Activated CD4-positive, alpha-beta T cell treated with anti-CD3 and anti-CD28 coated beads, Interleukin-2, amount 50 U/mL, for 16 hours (primary cell): ENCODE measurements at regions not wholly inside any gene's neighbourhood (a gene's known extent, or its start where the extent isn't known, plus 50 kb on each side); places are given as distances from the start of the nearest gene placed in this dataset.

Source experiments
- DNase-seq: peaks from one replicate; pipeline ENCODE4 v3.0.0-alpha.2; 2020

DNA sequence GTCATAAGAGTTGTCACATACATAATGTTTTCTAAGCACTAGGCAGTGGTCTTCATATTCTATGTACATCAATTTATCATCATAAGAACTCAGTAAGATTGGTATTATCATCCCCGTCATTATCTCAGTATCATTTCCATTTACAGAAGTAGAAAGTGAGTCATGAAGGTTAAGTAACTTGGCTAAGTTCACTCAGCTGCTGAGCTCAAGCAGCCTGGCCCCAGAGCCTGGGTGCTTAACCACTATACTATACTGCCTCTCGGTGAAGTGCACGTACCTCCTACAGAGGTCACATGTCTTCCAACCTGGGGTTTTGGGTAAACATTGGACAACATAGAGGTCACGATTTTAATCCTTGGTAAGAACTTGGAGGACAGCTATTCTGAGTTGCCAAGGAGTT lies 161.5 kb upstream of the GATB start:
- DNase-seq: no peak

DNA sequence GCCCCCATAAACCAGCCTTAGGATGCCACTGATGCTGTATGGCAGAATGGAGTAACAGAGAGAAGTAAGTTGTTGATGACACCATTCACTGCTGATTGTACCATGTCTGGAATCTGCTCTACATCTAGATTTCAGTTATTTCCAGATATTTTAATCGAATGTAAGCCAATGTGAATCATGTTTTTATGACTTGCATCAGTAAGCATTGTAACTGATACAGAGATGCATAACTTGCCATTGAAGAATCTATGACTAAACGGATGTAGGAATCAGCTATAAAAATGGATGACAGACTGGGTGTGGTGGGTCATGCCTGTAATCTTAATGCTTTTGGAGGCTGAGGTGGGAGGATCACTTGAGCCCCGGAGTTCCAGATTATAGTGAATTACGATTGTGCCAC lies 161.0 kb upstream of the GATB start:
- DNase-seq: no peak

DNA sequence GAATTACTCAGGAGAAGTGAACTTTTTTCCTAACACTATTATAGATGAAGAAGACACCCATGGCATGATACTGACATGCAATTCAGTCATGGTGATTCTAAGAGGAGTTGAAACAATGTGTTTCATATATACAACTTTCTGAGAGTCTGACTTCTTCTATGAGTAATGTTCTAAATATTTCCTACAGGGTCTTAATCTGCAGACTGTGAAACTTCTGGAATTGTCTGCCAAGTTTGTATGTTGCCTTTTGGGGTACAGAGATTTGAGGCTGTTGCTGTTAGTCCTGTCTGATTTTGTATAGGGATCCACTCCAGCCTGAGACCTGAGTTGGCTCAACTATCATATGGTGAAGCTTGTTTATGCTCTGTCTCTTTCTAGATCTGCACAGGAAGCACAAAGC lies 160.6 kb upstream of the GATB start:
- DNase-seq: no peak

DNA sequence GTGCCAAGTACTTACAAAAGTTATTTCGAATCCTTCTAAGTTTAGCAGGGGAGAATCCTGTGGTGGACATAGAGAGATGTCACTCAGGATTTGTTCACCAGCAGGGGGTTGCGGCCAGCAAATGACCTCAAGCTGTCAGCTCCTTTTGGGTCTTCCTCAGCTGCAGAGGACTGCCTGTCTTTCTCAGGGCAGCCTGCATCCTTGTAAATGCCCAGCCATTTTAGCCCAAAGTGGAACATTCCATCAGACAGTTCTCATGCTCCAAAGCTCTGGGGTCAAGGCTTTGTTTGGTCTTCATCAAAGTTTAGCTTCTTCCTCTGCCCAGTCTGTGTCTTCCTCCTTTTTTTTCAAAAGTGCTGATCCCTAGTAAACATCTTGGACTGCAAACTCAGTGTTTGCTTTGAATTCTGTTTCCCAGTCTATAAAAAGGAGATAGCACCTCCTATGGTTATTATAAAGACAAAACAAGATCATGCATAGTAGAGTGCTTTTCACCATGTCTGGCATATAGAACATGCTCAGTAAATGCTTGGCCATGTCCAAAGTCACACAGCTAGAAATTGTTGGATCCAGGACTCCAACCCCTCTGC lies 156.4 kb upstream of the GATB start:
- no peak for DNase-seq

DNA sequence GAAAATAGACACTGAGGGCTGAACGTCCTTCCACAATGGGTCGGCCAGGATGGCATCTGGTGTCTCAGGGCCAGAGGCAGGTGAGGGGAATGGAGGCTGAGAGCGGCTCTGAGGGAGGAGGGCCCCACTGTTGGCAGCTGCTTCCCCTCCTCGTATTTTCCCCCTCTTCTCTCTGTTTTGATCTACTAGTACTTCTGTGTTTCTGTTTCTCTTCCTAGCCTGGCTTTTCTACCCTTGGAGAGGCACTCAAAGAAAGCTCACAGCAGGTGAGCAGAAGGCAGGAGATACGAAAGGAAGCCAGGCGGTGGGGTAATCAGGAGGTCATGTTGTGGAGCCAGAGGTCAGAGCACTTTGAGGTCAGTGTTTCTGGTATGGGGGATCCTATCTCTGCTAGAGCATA lies 151.8 kb upstream of the GATB start:
- no peak for DNase-seq

DNA sequence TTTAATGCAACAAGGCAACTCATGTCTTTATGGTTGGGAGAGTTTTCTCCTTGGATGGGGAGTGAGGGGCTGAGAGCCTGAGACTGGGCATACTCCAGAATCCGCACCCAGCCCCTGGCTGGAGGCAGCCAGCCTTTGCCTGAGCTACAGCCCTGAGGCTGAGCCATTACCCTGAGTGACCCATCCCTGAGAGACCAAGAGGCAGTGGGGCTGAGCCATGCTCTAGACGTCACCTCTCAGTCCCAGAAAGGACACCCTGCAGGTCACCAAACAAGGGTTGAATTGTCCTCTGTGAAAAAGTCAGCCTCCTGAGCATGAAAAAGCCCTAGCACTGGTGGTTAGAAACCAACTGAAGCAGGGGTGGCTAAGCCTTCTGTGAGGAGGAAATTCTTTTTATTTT lies 151.2 kb upstream of the GATB start:
- no peak for DNase-seq

DNA sequence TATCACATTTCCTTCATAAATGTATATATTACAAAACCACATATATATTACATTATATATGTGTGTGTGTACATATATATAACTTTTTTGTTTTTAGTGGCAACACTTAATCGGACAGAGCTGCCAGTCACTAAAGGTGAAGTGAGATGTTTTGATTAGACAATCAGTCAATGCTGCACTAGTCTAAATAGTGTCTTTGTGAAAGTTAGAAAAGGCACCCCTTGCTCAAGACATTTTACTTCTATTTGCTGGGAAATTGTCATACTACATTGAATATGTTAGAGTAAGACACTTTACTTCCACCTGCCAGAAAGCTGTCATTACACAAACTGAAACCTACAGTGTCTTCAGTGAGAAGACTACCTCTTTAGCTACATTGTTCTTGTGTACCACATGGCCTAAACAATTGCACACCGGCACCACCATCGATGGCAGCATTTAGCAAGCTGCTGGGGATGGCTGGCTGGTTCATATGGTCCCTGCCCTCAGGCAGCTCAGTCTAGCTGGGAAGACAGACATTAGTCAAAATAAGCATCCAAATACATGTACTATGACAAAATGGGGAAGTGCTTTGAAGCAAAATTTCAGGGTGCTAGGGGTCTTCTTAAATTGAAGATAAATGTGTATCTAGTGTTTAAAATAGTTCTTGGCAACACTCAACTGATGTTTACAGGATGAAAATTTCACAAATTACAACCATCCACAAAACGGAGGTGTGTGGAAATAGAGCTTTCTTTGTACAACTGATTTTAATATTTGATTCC lies 148.1 kb upstream of the GATB start:
- DNase-seq: no peak

DNA sequence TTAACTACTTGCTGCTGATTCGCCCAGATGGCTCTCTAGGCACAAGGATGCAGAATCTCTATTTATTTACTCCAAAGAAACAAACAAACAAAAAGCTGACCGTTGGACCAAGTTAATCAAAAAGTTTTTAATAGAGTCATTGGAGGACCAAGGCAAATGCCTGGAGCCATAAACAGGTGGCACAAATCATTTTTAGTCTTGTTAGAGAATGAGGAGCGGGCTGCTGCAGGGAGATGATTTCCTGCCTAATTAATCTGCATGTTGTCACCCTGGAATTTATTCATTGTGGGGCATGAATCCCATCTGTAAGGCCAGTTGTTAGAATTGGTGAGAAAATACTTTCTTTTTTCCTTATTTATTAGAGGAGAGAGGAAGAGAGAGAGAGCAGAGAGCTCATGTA lies 147.4 kb upstream of the GATB start:
- no peak for DNase-seq

DNA sequence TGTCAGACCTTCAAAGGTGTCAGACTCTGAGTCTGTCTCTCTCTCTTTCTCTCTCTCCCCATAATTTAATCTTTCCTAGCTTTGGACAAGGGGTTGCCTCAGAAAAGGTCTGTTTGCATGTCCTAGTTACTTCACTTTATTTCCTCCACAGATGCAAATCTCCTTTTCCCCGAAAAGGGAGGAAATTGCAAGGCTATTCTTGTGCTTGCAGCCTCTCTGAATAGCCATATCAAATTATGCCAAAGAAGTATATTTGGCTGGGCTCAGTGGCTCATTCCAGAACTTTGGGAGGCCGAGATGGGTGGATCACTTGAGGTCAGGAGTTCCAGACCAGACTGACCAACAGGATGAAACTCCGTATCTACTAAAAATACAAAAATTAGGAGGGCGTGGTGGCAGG lies 145.6 kb upstream of the GATB start:
- DNase-seq: no peak

DNA sequence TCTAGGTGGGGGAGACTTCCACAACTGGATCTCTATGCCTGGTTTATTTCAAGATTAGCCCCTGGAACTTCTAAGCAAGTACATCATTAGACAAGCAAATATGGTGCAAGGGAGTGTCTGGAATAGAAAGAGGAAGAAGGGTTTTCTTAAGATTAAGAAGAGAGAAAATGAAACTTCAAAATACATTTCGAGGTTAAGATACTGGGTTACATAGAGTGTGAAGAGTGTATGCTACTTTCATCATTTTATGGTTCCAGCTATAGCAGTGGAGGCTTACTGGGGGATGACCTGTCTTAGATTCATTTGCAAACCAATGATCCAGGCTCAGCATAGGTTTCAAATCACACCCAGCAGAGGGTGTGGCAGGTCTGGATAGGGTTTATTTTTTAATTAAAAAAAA lies 144.4 kb upstream of the GATB start:
- no peak for DNase-seq

DNA sequence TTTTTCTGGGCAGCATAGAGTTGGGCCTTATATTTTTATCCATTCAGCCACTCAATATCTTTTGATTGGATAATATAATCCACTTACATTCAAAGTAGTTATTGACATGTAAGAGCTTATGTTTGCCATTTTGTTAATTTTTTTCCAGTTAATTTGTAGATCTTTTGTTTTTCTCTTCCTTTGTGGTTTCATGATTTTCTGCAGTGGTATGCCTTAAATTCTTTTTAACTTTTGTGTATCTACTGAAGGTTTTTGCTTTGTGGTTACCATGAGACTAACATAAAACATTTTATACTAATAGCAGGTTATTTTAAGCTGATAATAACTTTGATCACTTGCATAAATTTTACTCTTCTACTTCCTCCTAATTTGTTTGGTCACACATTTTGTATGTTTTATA lies 140.8 kb upstream of the GATB start:
- no peak for DNase-seq

DNA sequence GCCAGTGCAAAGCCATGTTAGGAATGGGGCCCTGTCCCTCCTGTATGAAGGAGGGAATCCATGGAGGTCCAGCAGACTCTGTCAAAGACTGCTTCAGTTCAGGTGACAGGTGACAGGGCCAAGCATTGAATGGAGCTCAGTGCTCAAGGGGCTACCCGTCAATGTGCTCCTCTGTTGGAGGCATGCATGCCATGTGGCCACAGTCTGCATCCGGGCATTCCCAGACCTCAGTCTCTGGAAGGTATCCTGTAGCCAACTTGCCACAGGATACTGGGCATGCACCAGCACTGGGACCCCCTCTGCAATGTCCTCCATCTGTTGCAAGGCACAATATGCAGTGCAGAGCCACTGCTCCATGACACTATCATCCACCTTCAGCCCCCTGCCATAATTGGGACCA lies 136.1 kb upstream of the GATB start:
- no peak for DNase-seq

DNA sequence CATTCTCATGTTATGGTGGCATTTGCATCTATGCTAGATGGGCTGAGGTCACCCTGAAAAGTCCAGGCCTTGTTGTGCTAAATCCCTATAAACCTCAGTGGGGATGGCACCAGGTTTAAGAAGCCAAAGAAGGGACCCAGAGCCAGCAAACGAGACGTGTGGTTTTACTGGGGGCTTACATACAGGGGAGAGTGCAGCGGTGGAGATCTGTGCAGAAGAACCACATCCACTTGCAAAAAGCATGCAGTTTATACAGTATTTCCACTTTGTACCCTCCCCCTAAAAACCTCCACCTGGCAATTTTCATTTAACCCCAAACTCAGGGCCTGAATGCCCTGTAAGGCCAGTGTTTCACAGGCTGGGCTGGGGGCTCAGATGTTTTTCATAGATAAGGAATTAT lies 134.9 kb upstream of the GATB start:
- no peak for DNase-seq

DNA sequence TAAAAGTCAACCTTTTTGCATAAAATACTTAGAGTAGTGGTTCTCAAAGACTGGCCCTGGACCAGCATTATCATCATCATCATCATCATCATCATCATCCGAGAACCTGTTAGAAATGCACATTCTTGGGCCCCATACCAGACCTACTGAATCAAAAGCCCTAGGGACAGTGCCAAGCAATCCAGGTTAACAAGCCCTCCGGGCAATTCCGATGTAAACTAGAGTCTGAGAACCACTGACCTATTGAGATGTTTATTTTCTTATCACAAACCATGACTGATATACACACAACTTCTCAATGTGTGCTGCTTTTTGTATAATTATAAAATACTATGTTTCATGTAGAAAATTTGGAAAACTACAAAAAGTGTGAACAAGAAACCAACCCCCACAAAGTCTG lies 133.4 kb upstream of the GATB start:
- no peak for DNase-seq

DNA sequence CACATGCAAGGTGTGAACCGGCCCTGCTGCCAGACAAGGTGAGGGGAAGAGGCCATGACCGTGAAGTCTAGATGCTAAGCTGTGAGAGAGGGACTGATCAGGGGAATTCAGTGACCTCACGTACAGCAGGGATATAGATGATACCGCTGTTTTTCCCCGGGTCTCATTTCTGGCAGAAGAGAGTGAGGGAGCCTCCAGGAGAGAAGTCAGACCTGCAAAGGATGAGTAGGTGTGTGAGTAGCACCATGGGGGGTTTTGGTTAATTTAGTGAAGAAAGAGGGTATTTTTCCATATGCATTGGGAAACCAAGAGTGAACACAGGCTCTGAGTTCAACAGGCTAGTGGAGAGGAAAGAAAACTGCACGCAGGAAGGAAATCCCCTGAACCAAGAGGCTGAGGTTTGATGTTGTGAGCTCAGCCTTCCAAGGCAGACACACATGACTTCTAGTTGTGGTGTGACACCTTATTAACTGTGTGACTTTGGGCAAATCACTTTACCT lies 127.6 kb upstream of the GATB start:
- DNase-seq: peak; percentile 5

DNA sequence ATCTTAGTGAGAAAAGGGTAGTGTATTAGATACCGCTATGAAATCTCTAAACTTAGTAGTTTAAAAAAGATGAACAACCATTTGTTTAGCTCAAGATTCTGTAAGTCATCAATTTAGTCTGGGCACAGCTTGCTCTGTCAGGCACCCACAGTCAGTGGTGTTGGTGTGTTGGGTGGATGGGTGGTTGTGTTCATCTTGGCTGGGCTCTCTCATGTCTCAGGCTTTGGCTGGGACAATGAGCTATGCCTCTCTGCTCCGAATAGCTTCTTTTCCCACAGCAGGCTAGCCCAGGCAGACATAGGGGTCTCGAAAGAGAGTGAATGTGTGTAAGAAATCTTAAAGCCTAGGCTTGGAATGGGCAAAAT lies 127.0 kb upstream of the GATB start:
- no peak for DNase-seq

DNA sequence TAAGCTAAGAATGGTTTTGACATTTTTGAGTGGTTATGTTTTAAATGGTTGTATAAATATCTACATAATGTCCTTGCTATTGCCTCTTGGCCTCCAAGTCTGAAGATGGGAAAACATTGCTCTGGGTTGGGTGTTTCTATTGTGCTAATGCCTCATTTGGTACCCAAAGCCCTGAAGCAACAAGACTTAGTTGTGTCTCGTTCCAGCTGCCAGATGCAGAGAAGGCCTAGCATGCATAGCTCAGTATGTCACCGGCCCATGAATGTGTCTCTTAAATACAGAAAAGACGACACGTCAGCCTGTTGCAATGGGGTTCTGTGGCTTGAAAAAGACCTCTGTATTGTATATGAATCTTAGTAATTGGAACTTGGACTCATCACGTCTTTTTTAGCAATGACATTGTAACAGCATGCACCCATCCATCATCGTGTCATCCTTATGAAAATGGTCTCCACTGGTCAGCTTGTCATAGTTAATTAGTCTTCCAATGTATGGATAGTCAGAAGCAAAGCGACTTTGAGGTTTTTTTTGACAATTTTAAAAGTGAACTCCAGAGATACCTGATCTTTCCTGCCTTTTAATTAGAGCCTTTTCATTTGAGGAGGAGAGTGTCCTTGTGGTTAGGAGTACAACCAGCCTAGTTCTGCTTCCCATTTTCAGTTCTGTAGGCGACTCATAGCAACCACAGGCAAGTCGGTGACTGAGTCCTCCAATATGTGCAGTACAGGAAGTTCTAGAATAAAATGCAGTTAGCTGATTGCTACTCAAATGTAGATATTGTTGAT lies 126.4 kb upstream of the GATB start:
- peak; percentile 25 for DNase-seq

DNA sequence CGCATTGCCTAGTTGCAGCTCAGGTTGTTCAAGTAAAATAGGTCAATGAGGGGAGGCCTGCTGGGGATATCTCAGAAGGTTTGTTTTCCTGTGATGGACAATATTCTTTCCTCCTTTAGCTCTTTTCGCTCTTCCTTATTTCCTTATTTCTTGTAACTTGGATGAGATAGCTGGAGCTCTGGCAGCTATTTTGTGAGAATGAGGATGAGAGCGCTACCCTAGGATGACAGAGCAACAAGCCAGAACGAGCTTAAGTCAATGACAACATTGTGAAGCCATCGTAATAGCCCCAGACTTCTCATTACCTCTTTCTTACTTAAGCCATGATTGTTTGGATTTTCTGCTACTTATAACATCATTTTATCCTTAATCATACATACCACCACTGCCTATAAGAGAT lies 124.3 kb upstream of the GATB start:
- DNase-seq: no peak

DNA sequence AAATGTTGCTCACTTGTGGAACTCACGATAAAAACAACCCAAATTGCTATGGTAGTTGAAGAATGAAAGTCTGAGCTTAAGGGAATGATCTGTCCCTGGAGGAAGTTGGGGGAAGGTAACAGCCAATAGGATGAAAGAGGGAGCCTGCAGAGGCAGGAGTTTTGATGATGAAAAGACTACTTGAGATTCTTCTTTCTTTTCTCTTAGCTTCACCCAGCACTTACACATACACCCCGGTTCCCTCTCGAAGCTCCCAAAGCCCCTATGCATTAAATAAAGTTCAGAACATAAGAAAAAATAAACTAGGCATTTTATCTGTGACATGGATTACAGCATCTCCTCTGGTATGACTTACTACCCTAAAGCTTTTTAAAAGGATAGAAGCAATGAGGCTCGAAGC lies 122.9 kb upstream of the GATB start:
- no peak for DNase-seq

DNA sequence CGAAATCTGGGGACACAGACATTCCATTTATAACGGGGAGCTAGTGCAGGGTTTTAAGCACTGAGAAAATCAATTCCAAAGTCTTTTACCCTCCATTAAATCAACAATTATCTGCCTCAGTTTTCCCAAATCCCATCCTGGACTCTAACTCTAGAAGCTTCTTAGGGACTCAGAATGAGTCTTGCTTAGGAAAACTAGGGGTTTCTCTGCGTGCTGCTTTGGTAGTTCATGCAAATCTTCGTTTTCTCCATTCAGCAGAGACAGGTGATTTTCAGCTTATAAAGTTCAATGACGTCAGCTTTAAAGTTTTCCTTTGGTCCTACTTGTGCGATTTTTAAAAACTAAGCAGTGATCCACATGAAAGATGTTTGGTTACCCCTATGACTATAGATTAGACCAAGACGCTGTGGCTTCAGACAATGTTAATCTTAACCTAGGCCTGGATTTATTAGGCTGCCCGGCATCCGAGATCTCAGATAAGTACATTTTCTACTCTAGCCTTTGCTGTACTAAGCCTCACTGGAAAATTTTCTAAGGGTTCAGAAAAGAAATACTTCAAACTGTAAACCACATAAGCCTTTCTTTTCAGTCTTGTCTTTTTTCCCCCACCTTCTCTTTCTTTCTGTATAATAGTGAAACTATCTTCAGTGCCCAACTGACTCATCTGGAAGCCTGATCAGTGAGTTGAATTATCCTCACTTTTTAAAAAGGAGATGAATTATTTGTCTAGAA lies 121.4 kb upstream of the GATB start:
- DNase-seq: peak; percentile 75

DNA sequence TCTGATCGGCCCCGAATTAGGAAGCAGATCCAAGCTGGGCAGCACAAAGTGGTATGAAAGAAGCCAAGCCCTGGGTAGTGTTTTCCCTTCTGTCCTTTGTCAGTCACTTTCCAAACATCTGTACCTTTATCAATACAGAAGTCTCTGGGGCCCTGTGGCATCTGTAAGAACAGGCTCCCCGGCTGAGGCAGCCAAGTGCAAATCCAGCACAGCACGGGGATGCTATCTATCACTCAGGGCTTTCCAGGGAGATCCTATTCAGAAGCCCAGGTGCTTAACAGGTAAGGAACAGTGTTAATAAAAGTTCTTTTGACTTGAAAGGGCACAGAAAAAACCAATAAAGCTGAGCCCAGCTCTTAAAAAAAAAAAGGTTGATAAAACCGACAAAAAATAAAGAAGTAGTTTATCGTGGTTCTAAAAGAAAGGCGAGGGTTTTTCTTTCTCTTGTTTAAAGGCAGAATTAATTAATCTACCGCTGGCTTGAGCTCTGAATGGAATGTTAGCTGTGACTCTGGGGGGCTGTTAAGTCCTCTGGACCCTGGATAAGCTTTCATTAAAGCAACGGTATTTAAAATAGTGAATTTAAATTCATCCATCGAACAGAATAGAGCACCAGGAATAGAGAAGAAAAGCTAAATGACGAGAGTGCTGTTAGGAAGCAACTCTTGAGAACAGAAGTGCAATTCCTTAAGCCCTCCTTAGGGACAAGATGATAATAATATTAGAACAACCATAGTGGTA lies 119.1 kb upstream of the GATB start:
- DNase-seq: no peak

DNA sequence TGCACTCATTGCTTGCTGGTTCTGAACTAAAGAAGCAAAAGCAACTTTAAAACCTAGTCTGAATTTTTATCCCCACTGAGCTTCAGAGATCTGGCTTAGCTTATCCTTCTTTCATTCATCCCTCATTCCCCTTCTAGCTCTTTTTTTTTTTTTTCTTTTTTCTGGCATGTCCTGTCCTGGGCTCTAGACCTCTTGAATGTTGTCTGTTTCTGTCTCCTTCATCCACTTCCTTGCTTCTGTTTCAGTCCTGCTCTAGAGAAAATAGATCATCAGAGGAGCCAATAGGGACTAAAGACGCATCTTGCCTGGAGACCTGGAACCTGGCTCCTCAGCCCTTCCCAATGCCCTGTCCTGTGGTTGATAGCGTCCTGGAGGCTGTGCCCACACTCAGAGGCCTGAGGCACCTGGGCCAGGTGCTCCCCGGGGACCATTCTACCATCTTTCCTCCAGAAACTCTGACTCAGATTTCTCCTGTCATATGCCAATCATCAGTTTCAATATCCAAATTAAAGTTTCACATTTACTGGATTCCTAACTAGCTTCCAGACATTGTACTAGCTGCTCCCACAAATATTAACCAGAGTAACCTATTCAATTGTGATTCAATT lies 115.7 kb upstream of the GATB start:
- no peak for DNase-seq
